Stimulated activated CD8-positive, alpha-beta memory T cell treated with anti-CD3 and anti-CD28 coated beads, Interleukin-7, amount 100 ng/mL, for 1 hour (primary cell): ENCODE measurements at regions not wholly inside any gene's neighbourhood (a gene's known extent, or its start where the extent isn't known, plus 50 kb on each side); places are given as distances from the start of the nearest gene placed in this dataset.

Experiments used
- DNase-seq, 2 donors: peaks; one replicate each; pipeline ENCODE4 v3.0.0-alpha.2; 2020; ENCODE audit warnings: low read depth in 2 of 2

DNA sequence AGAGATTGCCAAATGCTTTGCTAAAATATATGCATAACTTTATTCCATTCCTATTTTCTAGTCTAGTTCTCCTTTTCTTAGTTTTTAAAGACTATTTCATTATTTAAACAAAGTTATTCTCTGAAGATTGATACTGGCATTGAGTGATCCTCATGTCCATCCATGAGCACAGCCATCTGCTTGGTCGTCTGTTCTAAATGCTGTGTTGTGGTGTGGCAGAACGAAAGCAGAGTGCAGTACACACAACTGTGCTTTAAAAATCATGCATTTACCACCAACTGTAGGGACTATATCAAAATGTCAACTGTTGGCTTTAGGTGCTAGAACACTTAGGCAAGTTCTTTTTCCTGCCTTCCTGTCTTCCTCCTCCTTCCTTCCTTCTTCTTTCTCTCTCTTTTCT lies 226.6 kb downstream of the ACKR3 start:
- no peak for DNase-seq

DNA sequence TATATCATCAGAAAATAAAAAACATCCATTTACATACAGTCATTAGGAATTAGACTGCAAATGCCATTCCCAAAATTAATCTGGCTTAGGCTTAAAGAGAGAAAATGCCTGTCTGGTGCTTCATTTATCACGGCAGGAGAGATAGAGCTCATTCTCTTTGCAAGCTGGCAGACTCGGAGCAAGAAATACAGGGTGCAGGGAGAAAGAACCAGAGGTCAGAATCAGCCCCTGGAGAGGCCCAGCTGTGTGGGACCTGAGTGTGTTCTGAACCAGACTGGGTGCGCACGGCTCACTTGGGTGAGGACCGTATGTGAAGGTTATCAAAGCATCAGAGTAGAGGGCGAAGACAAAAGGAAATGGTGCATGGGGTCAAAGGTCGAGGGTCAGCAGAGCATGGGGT lies 227.8 kb downstream of the ACKR3 start:
- no peak for DNase-seq

DNA sequence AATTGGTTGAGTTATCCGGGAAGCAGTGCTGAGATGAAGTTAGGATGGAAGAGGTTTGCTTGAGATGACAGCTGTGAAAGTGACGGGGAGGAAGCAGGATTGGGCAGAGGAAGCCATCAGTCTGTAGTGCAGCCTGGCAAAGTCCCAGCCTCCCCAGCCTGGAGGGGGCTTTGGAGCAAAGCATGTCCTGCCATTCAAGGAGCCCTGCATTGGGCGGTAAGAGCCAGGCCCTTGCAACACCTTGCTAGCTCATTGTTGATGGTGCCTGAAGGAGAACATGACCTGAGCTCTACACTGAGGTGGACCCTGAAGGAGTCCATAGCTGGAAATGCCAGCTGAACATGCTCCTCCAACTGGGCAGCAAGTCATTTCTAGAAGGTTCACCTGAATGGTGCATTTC lies 228.9 kb downstream of the ACKR3 start:
- DNase-seq: no peak

DNA sequence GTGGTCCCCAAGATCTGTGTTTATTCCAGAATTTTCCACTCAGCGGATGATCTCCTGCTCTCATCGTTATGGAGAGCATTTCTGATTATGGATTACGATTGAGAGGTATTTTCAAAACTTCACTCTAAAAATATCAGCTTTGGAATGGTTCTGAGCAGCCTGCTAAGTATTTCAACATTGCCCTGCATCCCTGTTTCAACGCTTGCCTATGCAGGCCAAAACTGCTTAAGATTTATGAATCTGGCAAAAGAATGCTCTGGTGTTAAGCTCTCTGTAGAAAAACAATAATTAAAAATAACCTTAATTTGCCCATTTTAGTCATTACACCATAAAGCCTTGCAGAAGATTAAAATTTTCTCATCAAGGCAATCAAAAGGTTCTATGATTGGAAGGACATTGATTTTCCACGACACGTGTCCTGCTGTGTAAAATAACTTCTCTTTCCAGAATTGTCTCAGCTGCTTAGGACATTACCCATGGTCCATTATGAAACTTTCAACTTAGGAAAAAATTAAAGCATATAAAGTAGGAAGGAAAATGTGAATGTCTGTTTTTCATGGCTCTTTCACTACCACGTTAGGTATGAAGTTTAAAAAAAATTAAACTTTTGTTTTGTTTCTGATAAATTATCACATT lies 229.9 kb downstream of the ACKR3 start:
- DNase-seq: no peak

DNA sequence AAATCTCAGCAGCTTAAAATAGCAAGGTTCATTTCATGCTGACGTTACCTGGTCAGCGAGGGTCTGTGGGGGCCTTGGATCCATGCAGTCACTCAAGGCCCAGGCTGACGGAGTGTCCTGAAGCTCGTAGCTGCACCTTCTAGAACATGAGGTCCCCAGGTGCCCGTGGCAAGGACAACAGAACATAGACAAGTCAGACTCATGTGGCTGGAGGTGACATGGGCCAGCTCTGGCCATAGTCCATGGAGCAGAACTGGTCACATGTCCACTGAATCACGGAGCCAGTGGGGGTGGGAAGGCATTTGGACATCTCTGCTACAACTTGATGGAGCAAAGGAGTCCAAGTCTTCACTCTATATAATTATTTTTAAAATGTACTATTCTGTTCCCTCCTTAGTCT lies 233.2 kb downstream of the ACKR3 start:
- DNase-seq: no peak

DNA sequence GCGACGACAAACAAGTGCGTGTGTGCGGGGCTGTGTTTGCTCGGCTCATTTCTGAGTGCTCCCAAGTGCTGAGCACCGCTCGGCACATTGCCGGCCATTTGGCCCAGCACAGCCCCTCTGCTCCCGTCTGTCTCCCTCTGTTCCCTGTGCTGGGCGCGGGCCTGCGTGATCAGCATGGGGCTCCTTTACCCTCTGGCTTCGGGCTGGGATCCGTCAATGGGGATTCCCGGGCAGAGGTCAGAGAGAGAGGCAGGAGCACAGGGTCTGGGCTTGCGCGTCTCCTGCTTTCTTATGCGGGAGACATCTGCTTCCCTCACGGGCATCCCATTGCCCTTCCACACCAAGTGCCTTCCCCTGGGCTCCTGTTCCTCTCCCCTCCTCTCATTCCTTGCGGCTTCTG lies 234.0 kb downstream of the ACKR3 start:
- no peak for DNase-seq

DNA sequence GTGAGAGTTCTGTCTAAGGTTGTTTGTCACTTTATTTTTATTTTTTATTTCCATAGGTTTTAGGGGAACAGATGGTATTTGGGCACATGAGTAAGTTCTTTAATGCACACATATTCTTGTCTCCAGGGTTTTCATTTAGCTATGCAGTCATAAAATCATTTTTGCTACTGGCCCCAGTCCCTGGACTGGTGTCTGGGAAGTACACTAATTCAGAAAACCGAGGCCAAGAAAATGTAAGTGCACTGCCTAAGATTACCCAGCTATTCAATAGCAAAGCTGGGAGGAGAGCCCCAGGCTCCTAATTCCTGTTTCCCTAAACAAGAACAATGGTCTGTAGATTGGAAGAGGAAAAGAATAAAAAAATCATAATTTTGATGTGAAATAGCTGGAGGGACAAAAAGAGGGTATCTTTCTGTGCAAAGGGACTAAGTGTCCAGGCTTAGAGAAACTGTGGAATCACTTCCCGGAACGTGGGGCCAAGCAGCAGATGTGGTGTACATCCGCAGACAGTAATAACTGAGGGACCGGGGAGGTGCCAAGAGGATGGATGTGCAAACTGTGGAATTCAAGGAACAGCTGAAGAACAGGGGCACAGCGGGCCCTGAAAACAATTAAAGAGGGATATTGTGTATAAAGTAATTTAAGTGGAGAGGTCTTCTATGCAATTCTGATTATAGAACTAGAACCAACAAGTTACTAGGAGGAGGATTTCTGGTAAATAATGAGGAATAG lies 236.3 kb downstream of the ACKR3 start:
- DNase-seq: no peak

DNA sequence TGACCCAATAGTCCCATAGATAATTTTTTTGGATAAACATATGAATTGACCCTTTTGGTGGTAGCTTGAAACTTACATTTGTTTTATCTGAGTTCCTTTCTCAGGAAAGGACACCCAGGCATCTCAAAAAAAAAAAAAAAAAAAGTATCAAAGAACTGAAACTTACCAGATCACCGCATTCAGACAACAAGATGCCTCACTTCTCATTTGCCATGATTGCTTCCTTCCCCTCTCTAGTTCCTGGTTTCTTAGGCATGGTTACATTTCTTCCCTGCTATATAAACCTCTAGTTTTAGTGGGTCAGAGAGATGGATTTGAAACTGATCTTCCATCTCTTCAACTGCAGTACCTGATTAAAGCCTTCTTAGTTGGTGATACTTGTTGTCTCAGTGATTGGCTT lies 240.1 kb downstream of the ACKR3 start:
- DNase-seq: no peak

DNA sequence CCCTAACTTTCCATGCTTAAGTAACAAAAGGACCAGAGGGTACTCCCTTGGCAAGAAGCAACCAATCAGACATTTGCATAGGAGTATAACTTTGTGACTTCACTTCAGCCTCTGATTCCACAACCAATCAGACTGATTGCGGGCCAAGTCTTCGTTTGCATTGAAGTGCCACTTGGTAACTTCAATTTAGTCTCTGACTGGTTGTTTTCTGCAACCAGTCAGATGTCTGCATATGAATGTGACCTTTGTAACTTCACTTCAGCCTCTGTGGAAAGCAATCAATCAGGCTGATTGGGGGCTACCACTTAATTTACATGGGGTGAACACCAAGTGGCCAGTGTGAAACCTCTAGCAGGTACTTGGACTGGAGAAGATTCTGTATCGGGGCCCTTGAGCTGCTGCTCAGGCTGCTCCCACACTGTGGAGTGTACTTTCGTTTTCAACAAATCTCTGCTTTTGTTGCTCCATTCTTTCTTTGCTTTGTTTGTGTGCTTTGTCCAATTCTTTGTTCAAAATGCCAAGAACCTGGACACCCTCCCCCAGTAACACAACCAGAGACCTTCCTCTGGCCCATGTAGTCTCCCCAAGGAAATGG lies 241.5 kb downstream of the ACKR3 start:
- no peak for DNase-seq

DNA sequence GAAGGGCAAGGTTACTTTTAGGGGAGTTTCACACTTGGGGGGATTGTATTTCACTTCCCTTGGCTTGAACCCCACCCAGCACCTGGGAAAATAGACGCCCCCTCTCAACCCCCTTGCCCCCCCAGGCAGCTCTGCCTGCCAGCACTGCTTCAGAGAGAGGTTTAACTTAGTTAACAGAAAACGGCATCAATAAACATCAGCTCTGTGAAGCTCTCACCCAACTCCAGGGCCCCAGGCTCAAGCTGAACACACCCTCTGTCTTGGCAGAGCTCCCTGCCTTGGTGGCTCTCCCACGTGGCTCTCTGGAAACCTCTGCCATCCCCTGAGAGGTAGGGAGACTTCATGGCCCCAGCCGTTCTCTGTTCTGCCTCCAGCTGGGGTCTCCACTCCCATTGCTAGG lies 244.1 kb downstream of the ACKR3 start:
- DNase-seq: no peak

DNA sequence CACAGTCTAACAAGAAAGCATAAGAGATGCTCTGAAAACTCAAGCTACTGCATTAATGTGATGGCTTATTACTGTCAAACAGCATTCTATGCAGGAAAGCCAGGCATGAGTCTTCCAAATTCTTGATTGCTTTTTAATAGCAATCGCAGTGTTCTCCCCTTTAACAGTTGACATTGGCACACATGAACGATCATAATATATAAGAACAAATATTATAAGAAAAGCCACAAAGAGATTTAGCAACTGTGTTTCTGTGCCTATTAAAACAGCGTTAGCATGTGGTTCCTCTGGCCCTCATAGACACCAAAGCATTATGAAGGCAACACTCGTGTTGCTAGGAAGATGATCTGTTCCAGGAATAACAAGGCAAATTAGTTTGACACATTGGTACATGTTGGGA lies 245.0 kb downstream of the ACKR3 start:
- DNase-seq: no peak

DNA sequence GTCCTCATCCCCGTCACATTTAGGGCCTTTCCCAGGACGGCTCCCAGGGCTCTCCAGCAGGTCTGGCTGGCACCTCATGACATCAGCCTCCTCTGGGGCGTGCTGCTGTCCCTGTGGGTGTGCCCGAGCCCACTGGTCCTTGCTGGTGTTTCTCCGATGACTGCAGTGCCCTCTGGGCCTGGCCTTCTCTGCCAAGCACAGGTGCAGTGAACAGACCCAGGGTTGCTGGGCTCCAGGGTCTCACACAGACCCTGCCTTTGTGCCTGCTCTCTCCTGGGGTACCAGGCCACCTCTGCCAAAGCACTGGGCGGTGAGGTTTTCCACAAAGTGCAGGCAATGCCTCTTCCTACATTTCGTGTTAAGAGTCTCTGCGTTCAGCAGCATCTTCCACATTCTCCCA lies 246.1 kb downstream of the ACKR3 start:
- DNase-seq: no peak

DNA sequence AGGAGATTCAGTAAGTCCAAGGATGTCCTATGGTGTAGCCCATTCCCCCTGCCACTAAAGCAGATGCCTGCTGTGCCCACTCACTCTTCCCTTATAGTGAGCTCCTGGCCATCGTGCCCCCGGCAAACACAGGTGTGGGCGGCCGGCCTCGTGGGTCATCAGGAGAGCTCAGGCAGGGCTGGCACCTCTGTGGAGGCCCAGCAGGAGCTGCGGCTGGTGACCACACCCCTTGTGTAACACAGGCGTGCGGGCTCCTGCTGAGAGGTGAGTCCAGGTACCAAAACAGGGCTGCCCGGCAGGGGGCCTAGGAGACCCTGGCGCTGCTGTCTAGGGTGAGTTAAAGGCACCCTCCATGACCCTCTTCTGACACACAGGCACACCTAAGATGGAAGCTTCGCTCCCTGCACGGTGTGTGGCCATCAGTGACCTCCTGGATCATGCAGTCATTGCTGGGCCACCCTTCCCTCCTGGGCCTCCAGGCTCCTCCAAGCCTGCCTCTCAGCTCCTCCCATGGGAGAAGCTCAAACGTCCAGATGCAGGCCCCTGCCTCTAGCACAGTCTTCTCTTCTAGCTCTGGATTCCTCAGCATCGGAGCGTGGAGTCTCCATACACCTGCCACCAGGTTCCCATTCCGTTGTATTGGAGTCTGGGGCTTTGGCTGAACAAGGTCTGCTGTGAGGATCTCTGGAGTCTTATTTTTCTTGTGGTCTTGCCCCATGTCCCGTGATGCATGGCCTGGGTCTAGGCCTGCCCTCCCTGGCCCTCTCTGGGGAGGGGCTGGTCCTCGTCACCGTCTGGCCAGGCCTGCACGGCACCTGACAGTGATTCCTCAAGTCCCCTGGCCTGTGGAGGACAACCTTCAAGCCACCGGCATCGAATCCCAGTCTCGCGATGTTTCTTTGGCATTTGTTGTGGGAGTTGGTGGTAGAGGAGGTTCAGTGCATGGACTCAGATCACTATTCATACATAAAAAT lies 246.9 kb downstream of the ACKR3 start:
- no peak for DNase-seq

DNA sequence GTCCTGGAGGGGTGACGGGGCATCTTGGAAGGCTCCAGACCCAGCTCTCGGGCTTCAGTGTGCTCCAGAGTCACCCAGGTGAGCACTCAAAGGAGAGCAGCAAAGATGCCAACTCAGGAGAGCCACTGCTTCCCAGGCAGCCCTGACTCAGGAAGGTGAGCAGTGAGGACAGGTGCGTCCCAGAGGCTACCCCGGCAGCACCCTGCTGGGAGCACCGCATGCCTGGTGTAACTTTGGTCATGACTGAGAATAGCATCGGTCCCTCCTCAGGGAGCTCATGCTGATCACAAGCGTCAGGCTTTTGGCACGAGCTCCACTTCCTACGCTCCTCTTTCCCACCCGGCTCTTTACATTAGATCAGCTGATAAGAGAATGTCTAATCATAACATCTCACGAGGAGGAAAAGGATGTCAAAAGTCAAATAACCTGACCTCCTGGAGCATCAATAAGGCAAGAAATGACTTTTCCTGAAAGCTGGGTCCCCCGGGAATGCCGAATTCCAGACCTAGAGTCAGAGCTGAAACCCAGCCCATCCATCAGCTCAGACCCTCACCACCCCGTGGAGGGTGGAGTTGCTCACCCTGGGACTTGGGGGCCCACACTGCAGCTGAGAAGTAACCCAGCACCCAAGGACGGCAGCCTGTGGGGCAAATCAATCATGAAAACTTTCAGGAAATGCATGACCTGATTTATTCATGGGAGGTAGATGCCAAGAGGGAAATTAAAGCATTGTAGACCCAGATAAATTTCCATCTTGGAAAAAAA lies 248.8 kb downstream of the ACKR3 start:
- DNase-seq: no peak

DNA sequence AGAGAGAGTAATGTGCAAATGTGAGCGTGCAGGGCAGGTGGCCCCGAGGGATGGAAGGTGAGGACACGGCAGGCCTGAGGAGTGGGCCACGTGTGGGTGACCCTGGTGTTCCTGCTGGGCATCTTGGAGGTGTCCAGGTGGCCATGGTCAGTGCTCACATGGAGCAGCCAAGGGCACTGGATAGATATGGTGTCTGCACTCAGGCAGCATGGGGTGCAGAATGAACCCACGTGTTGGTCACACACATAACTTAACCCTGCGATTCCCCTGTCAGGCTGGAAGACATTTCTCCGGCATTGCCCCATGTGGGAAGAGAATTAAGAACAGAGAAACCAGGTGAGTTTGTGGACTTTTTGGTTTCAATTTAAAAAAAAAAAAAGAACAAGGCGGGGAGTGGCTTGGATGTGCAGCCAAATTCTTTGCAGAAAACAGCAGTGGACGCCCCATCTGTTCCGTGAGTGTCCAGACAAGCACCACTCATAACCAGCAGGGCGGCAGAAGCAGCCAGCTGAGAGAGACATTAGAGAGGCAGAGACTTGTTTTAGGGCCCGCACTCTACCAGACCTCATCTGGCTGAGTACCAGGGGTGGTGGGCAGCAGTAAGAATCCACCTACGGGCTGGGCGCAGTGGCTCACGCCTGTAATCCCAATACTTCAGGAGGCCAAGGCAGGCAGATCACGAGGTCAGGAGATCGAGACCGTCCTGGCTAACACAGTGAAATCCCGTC lies 249.8 kb downstream of the ACKR3 start:
- DNase-seq: no peak

DNA sequence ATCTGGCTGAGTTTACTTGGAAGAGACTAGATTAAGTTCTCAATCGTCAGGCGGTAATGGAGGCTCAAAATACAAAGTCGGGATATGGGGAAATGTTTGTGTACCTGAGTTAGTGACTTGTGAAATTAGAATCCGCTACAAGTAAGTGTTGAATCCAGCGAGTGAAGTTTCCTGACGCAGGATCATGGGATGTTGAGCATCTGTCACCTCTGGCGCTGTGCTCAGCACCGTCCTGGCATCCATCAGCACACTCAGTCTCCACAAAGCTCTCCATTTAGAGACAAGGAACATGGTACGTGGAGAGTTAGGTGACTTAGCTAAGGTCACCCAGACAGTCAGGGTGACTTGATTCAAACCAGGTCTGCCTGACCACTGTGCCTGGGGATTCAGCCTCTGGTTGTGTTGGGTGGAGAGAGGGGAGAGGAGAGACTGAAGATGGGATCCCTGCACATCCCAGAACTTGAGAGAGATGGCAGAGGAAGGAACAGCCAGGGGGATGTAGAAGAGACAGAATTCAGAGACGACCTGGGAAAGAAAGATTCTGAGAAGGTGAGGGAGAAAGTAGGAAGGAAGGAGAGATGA lies 251.2 kb downstream of the ACKR3 start:
- DNase-seq: no peak

DNA sequence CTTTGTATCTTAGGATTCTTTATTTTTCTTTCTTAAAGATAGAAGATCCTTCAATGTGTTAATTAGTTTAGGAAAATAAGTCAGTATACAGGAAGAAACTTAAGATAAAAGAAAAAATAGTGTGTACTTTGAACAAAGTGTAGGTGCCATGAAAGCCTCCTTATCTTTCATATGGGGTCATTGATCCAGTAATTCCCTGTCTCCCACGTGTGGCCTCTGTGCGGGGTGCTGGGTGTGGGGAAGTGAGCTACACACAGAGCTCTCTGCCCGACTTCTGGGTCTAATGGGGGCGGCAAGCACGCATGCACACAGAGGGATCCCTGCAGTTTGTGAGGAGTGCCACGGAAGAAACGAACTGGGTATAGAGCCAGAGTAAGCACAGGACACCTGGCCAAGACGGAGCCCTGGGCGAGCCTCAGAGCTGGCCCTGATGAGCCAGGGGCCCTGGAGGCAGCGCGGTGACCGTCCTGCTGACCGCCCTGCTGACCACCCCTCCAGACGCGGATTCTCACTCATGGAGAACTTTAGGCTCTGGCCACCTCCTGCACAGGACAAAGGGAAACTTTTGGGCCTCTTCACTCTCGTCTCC lies 253.5 kb downstream of the ACKR3 start:
- no peak for DNase-seq

DNA sequence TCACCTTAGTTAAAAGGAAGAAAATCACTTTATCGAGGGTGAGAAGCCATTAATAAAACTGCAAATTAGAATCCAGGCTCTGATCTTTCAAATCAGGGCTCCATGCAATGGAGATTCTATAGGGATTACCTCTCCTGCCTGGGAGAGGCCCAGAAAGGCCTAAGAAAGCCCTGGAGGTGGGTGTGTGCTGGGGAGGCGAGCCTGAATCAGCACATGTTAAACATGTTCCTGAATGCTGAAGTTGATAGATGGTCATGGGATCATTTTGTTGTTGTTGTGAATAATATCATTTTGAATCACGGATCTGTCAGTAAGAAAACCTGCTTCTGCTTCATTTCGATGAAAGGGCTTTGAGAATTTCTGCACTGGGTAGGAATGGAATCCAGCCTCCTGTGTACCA lies 254.3 kb downstream of the ACKR3 start:
- DNase-seq: no peak

DNA sequence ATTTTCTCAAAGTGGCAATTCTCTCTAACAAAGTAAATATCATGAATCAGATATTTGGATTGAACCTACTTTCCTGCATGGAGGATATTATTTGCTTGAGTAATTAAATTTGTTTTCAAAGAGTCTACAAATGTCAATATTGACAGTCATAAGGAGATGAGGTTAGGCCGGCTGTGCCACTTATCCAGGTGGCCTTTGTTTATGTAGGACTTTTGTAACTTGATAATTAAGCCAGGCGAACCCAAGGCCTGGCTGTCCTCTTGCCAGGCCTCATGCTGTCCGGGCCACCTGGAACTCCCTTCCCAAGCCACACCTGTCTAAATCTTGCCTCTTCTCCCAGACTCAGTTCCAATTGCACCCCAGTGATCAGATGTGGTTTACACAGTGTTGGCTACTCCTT lies 255.2 kb downstream of the ACKR3 start:
- no peak for DNase-seq

DNA sequence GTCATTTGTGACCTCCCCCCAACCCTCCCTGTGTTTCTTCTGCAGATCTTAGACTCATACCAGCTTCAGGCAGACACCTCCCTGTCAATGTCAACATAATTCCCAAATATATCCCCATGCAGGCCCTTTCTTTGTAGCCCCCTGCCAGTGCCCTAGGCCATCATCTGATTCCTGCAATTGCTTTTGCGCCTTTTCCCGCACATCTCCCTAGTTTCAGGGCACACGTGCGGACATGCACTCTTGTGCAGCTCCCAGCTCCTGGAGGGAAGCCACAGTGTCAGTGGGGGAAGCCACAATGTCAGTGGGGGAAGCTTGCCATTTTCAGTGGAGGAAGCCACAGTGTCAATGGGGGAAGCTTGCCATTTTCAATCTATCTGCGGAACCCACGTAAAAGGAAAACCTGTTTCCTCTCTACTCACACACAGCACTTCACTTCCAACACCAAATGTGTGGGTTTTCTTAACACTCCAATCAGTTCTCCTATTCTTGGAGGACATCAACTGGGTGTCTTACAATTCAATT lies 256.4 kb downstream of the ACKR3 start:
- DNase-seq: no peak
